ENCODE measurements at regions not wholly inside any gene's neighbourhood (a gene's known extent, or its start where the extent isn't known, plus 50 kb on each side); places are given as distances from the start of the nearest gene placed in this dataset.

DNA sequence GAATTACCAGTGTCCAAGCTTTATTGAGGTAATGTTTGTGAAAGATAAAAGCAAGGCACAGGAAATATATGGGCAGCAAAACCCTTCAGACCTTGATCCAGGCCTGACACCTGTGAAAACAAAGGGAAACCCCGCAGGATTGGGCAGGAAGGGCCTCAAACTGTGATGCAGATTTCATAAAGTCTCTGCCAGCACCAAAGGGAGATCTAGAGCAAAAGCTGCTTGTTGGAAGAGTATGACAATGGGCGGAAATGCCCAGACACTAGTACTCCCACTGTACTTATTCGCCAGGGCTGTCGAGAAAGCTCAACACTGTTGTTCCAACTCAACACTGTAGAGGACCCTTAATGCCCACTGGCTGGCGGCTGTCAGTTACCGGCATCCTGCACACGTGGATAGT is 207.9 kb downstream of the CD47 start:
- H2AFZ ChIP-seq (ENCODE audit: low read depth), result no peak overlapping the region
- TF ChIP-seq, protein P1, sequence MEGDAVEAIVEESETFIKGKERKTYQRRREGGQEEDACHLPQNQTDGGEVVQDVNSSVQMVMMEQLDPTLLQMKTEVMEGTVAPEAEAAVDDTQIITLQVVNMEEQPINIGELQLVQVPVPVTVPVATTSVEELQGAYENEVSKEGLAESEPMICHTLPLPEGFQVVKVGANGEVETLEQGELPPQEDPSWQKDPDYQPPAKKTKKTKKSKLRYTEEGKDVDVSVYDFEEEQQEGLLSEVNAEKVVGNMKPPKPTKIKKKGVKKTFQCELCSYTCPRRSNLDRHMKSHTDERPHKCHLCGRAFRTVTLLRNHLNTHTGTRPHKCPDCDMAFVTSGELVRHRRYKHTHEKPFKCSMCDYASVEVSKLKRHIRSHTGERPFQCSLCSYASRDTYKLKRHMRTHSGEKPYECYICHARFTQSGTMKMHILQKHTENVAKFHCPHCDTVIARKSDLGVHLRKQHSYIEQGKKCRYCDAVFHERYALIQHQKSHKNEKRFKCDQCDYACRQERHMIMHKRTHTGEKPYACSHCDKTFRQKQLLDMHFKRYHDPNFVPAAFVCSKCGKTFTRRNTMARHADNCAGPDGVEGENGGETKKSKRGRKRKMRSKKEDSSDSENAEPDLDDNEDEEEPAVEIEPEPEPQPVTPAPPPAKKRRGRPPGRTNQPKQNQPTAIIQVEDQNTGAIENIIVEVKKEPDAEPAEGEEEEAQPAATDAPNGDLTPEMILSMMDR (conservative IDR thresholded peaks at IDR 0.05; ENCODE audit: low read depth, low read length), result no peak
- no peak overlapping the region for H3K27ac ChIP-seq
- no peak overlapping the region for H3K4me2 ChIP-seq
- no peak overlapping the region for H3K9ac ChIP-seq
- H3K27me3 ChIP-seq (ENCODE audit: insufficient read depth, low read depth), result no peaks in the 10 kb centered on the region
- no peak overlapping the region for H3K4me3 ChIP-seq (IDR thresholded peaks at IDR 0.05; ENCODE audit: insufficient read depth, low read depth, low read length)
- H3K36me3 ChIP-seq (ENCODE audit: insufficient read depth), result no peaks in the 10 kb centered on the region
- no peaks in the 10 kb centered on the region for H3K79me2 ChIP-seq (ENCODE audit: insufficient read depth, low read depth)
- no peaks in the 10 kb centered on the region for H3K4me1 ChIP-seq (ENCODE audit: low read depth, poor library complexity, severe bottlenecking)
- no peaks in the 10 kb centered on the region for H4K20me1 ChIP-seq (ENCODE audit: insufficient read depth)

DNA sequence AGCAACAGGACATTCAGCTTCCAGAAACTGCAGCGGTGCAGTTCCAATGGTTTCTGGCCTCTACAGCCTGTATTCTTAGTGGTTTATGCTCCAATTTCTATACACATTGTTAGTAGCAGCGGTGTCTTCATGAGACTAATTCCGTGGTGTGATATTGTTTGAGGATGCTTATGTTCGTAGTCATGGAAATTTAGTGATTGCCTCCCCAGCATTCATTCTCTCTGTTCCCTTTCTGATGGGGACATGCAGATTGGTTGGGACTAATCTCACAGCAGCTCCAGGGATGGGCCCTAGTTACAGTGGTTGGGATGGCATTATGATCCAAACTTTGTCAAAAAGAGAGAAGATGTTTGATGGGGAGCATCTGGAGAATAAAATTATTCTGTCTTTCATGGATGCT is 208.6 kb downstream of the CD47 start:
- Histone ChIP-seq H3K9ac (no peak overlapping the region), H3K36me3 (ENCODE audit: insufficient read depth) (no peaks in the 10 kb centered on the region), H3K27me3 (ENCODE audit: insufficient read depth, low read depth) (no peaks in the 10 kb centered on the region), H3K79me2 (ENCODE audit: insufficient read depth, low read depth) (no peaks in the 10 kb centered on the region), H2AFZ (ENCODE audit: low read depth) (no peak overlapping the region), H3K4me1 (ENCODE audit: low read depth, poor library complexity, severe bottlenecking) (no peaks in the 10 kb centered on the region), H3K4me3 (IDR thresholded peaks at IDR 0.05; ENCODE audit: insufficient read depth, low read depth, low read length) (no peak overlapping the region), H3K4me2 (no peak overlapping the region), H4K20me1 (ENCODE audit: insufficient read depth) (no peaks in the 10 kb centered on the region), H3K27ac (no peak overlapping the region)
- TF ChIP-seq, protein P1 (conservative IDR thresholded peaks at IDR 0.05; ENCODE audit: low read depth, low read length), result no peak

DNA sequence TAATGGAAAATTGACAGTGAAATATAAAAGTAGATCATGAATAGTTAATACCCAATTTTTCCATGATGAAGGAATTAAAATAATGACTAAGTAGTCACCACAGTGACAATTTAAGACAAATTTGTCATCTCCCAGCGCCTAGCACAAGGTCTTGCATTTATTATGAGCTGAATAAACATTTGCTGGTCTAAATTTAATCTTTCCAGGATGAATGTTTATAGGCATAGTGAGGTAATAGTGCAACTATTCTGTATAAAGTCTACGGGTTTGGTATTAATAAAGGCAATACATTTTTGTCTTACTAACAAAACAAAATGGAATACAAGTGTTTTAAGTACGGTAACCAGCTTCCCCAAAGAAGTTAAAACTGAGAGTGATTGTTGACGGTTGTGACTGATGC is 209.3 kb downstream of the CD47 start:
- TF ChIP-seq, protein P1 (conservative IDR thresholded peaks at IDR 0.05; ENCODE audit: low read depth, low read length), result no peak
- Histone ChIP-seq H3K4me3 (IDR thresholded peaks at IDR 0.05; ENCODE audit: insufficient read depth, low read depth, low read length) (no peak overlapping the region), H3K4me1 (ENCODE audit: low read depth, poor library complexity, severe bottlenecking) (no peaks in the 10 kb centered on the region), H3K27me3 (ENCODE audit: insufficient read depth, low read depth) (no peaks in the 10 kb centered on the region), H2AFZ (ENCODE audit: low read depth) (no peak overlapping the region), H3K9ac (no peak overlapping the region), H4K20me1 (ENCODE audit: insufficient read depth) (no peaks in the 10 kb centered on the region), H3K79me2 (ENCODE audit: insufficient read depth, low read depth) (no peaks in the 10 kb centered on the region), H3K36me3 (ENCODE audit: insufficient read depth) (no peaks in the 10 kb centered on the region), H3K4me2 (no peak overlapping the region), H3K27ac (no peak overlapping the region)

DNA sequence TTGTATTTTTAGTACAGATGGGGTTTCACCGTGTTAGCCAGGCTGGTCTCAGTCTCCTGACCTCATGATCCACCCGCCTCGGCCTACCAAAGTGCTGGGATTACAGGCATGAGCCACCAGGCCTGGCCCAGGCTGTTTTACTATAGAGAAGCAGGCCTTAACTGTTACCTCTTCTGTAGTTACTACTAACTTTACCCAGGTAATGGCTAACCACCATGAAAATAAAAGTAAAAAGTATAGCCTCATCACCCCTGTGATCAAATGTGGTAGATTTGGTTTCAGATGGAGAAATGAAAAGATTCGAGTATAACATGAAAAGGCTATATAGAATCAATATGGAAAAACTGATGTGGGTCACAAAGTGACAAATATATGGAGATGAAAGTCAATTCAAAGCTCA is 210.1 kb downstream of the CD47 start:
- Histone ChIP-seq H2AFZ (ENCODE audit: low read depth) (no peak overlapping the region), H3K9ac (no peak overlapping the region), H3K4me1 (ENCODE audit: low read depth, poor library complexity, severe bottlenecking) (no peaks in the 10 kb centered on the region), H3K4me3 (IDR thresholded peaks at IDR 0.05; ENCODE audit: insufficient read depth, low read depth, low read length) (no peak overlapping the region), H3K79me2 (ENCODE audit: insufficient read depth, low read depth) (no peaks in the 10 kb centered on the region), H3K27ac (no peak overlapping the region), H3K36me3 (ENCODE audit: insufficient read depth) (no peaks in the 10 kb centered on the region), H3K4me2 (no peak overlapping the region), H4K20me1 (ENCODE audit: insufficient read depth) (no peaks in the 10 kb centered on the region), H3K27me3 (ENCODE audit: insufficient read depth, low read depth) (no peaks in the 10 kb centered on the region)
- TF ChIP-seq, protein P1 (conservative IDR thresholded peaks at IDR 0.05; ENCODE audit: low read depth, low read length), result no peak

DNA sequence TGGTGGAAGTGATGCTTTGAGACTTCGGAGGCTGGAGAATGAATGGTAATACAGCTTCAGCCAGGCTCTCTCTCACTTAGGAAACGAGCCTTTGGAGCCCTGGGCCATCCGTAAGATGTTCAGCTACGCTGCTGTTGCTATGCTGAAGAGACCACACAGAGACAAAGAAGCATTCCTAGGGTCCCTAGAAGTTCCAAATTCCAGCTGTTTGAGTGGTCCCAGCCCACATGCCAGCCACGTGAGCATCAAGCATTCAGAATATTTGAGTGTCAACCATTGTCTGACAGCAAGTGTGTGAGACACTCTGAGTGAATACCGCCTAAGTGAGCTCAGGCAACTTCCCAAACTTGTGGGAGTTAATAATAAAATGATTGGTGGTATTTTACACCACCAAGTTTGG is 212.9 kb downstream of the CD47 start:
- Histone ChIP-seq H3K27ac (no peak overlapping the region), H4K20me1 (ENCODE audit: insufficient read depth) (no peaks in the 10 kb centered on the region), H3K36me3 (ENCODE audit: insufficient read depth) (no peaks in the 10 kb centered on the region), H3K4me3 (IDR thresholded peaks at IDR 0.05; ENCODE audit: insufficient read depth, low read depth, low read length) (no peak overlapping the region), H2AFZ (ENCODE audit: low read depth) (no peak overlapping the region), H3K4me2 (no peak overlapping the region), H3K9ac (no peak overlapping the region), H3K4me1 (ENCODE audit: low read depth, poor library complexity, severe bottlenecking) (no peaks in the 10 kb centered on the region), H3K27me3 (ENCODE audit: insufficient read depth, low read depth) (no peaks in the 10 kb centered on the region), H3K79me2 (ENCODE audit: insufficient read depth, low read depth) (no peaks in the 10 kb centered on the region)
- TF ChIP-seq, protein P1 (conservative IDR thresholded peaks at IDR 0.05; ENCODE audit: low read depth, low read length), result no peak

Measured in KMS-11 (cell line).